OCI-LY7 (cell line): ENCODE measurements at regions not wholly inside any gene's neighbourhood (a gene's known extent, or its start where the extent isn't known, plus 50 kb on each side); places are given as distances from the start of the nearest gene placed in this dataset.

Source experiments
- BruUV-seq: library from RNA; stranded (reverse); fragments of 400-500 nt; replicated peaks from 2 replicates; lab custom pipeline; 2021; lab: Mats Ljungman, UMichigan
- CTCF ChIA-PET: fragments of 300-600 bp; sonication (Branson Sonifier 250); formaldehyde crosslinking; loops from one replicate; lab custom pipeline; 2022; ENCODE audit warnings: antibody characterized with exemption; ENCODE audit not compliant: unreplicated experiment; lab: Charles Lee
- POLR2A ChIA-PET: fragments of 300-600 bp; sonication (Branson Sonifier 250); formaldehyde crosslinking; loops from one replicate; lab custom pipeline; 2022; ENCODE audit warnings: antibody characterized with exemption; lab: Charles Lee
- DNase-seq: peaks from one replicate; pipeline ENCODE4 v3.0.0-alpha.2; 2015; ENCODE audit warnings: low spot score
- H2AFZ ChIP-seq: fragments of 200-600 bp; sonication (generic), shearing (Covaris generic); 2 replicates; pipeline ENCODE4 v1.6.1; 2014; ENCODE audit warnings: mild to moderate bottlenecking, antibody characterized with exemption, low read length, moderate library complexity
- H3K27ac ChIP-seq: fragments of 200-600 bp; sonication (generic); 2 replicates; pipeline ENCODE4 v1.5.1; 2014; ENCODE audit warnings: mixed run types, low read depth, mild to moderate bottlenecking, moderate library complexity, low read length, inconsistent platforms; ENCODE audit not compliant: poor library complexity, severe bottlenecking
- H3K36me3 ChIP-seq: fragments of 200-600 bp; sonication (generic); 2 replicates; pipeline ENCODE4 v1.6.1; 2014; ENCODE audit warnings: mild to moderate bottlenecking, antibody characterized with exemption, low read length, moderate library complexity, mixed read lengths; ENCODE audit not compliant: insufficient read depth
- H3K4me1 ChIP-seq: fragments of 200-600 bp; sonication (generic); 2 replicates; pipeline ENCODE4 v1.5.1; 2014; ENCODE audit warnings: mild to moderate bottlenecking, low read length; ENCODE audit not compliant: insufficient read depth, poor library complexity, severe bottlenecking
- H3K4me2 ChIP-seq: fragments of 200-600 bp; sonication (generic); 2 replicates; pipeline ENCODE4 v1.6.1; 2014; ENCODE audit warnings: mild to moderate bottlenecking, low read length
- H3K4me3 ChIP-seq: fragments of 200-600 bp; sonication (generic); 2 replicates; pipeline ENCODE4 v1.5.1; 2014; ENCODE audit warnings: mild to moderate bottlenecking, low read depth, low read length; ENCODE audit not compliant: poor library complexity, severe bottlenecking
- H3K79me2 ChIP-seq: fragments of 200-600 bp; sonication (generic); 2 replicates; pipeline ENCODE4 v1.6.1; 2016; ENCODE audit warnings: low read depth, mild to moderate bottlenecking, low read length, moderate library complexity, mixed read lengths; ENCODE audit not compliant: insufficient read depth
- H3K9me2 ChIP-seq: fragments of 200-600 bp; sonication (generic); 2 replicates; pipeline ENCODE4 v1.6.1; 2016; ENCODE audit warnings: mild to moderate bottlenecking, low read length, mixed read lengths; ENCODE audit not compliant: insufficient read depth
- H3K9me3 ChIP-seq: fragments of 200-600 bp; sonication (generic); 2 replicates; pipeline ENCODE4 v1.6.1; 2014; ENCODE audit warnings: mild to moderate bottlenecking, mixed run types, low read length, mixed read lengths
- H4K20me1 ChIP-seq: fragments of 200-600 bp; sonication (generic); 2 replicates; pipeline ENCODE4 v1.6.1; 2014; ENCODE audit warnings: mild to moderate bottlenecking, antibody characterized with exemption, low read length, moderate library complexity, mixed read lengths; ENCODE audit not compliant: insufficient read depth
- CTCF ChIP-seq: fragments of 200-600 bp; sonication (generic); conservative IDR thresholded peaks from 2 replicates; pipeline ENCODE4 v1.5.1; 2014; ENCODE audit warnings: mild to moderate bottlenecking, antibody characterized with exemption, low read length, moderate library complexity, mixed read lengths
- EZH2phosphoT487 ChIP-seq: fragments of 200-600 bp; sonication (generic); IDR thresholded peaks from 2 replicates; pipeline ENCODE4 v1.6.1; 2018; ENCODE audit warnings: low read depth, borderline replicate concordance, mild to moderate bottlenecking, mixed run types, antibody characterized with exemption, low read length, moderate library complexity, mixed read lengths
- intact Hi-C: fragments of 100-400 bp; cut with micrococcal nuclease; formaldehyde crosslinking; loops from one replicate; pipeline ENCODE4 v1.10.0; 2022; ENCODE audit not compliant: unreplicated experiment

- H3K79me2 ChIP-seq = no peaks in the 10 kb centered on the region
- H3K9me2 ChIP-seq = no peaks in the 10 kb centered on the region
- no TSS peak for BruUV-seq
- no peak overlapping the region for H3K4me3 ChIP-seq
- no peak for TF ChIP-seq EZH2phosphoT487
- TF ChIP-seq CTCF = no peak
- no peaks in the 10 kb centered on the region for H3K4me1 ChIP-seq
- POLR2A ChIA-PET = no interaction called here
- intact Hi-C loops = no loop called here
- H3K4me2 ChIP-seq = no peak overlapping the region
- H3K9me3 ChIP-seq = peaks cover 5% of the 10 kb centered on the region; the same call in 1 of the 2 replicates
- H2AFZ ChIP-seq = no peak overlapping the region
- no peaks in the 10 kb centered on the region for H4K20me1 ChIP-seq
- no peak for DNase-seq
- H3K27ac ChIP-seq = no peak overlapping the region
- no peaks in the 10 kb centered on the region for H3K36me3 ChIP-seq
- CTCF ChIA-PET = no interaction called here
Measured at GRCh38 chr22:49330421-49331222, 497.1 kb downstream of the BRD1 start.

- DNase-seq = no peak
- ChIA-PET POLR2A (no interaction called here), CTCF (no interaction called here)
- TF ChIP-seq CTCF = no peak
- no peak for TF ChIP-seq EZH2phosphoT487
- Histone ChIP-seq H3K9me2 (no peaks in the 10 kb centered on the region), H3K79me2 (no peaks in the 10 kb centered on the region), H3K4me2 (no peak overlapping the region), H3K4me1 (no peaks in the 10 kb centered on the region), H3K4me3 (no peak overlapping the region), H2AFZ (no peak overlapping the region), H4K20me1 (no peaks in the 10 kb centered on the region), H3K27ac (no peak overlapping the region), H3K9me3 (peaks cover 5% of the 10 kb centered on the region; the same call in 1 of the 2 replicates), H3K36me3 (no peaks in the 10 kb centered on the region)
- intact Hi-C loops = no loop called here
- BruUV-seq = no TSS peak
Measured at GRCh38 chr22:49329636-49330035, 498.0 kb downstream of the BRD1 start.

- TF ChIP-seq EZH2phosphoT487 (no peak), CTCF (no peak)
- Histone ChIP-seq H3K36me3 (no peaks in the 10 kb centered on the region), H3K4me2 (no peak overlapping the region), H4K20me1 (no peaks in the 10 kb centered on the region), H3K27ac (no peak overlapping the region), H3K9me2 (no peaks in the 10 kb centered on the region), H3K4me3 (no peak overlapping the region), H2AFZ (no peak overlapping the region), H3K4me1 (no peaks in the 10 kb centered on the region), H3K79me2 (no peaks in the 10 kb centered on the region), H3K9me3 (peaks cover 5% of the 10 kb centered on the region; the same call in 1 of the 2 replicates)
- no peak for DNase-seq
- intact Hi-C loops = no loop called here
- ChIA-PET POLR2A (no interaction called here), CTCF (no interaction called here)
- BruUV-seq = no TSS peak
Measured at GRCh38 chr22:49328630-49329405, 498.9 kb downstream of the BRD1 start.
